ENCODE measurements at regions not wholly inside any gene's neighbourhood (a gene's known extent, or its start where the extent isn't known, plus 50 kb on each side); places are given as distances from the start of the nearest gene placed in this dataset.

DNA sequence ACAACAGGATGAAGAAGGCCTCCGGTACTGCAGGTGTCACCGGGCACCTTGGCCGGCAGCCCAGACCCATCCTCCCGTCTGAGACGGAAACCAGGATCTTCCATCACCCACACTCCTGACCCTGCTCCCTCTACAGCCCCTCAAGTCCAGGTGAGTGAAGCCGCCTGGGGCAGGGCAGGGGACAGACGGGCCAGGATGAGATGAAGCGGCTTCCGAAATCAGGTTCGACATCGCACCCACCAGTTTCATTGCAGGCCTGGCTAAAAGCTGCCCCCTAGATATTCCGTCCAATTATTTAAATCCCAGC is 639.1 kb downstream of the TBC1D22A start (continued):
- TF ChIP-seq, protein P1, sequence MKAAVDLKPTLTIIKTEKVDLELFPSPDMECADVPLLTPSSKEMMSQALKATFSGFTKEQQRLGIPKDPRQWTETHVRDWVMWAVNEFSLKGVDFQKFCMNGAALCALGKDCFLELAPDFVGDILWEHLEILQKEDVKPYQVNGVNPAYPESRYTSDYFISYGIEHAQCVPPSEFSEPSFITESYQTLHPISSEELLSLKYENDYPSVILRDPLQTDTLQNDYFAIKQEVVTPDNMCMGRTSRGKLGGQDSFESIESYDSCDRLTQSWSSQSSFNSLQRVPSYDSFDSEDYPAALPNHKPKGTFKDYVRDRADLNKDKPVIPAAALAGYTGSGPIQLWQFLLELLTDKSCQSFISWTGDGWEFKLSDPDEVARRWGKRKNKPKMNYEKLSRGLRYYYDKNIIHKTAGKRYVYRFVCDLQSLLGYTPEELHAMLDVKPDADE (IDR thresholded peaks at IDR 0.05): no peak
- TF ChIP-seq EZH2 (IDR thresholded peaks at IDR 0.05; ENCODE audit: low read depth, unreplicated experiment): no peak
- TF ChIP-seq NANOG (IDR thresholded peaks at IDR 0.05; ENCODE audit: borderline replicate concordance): no peak
- TF ChIP-seq STAT1 (IDR thresholded peaks at IDR 0.05; ENCODE audit: unreplicated experiment): no peak

GRCh38 chr22:47400701-47401591 is 638.5 kb downstream of the TBC1D22A start:
- no peaks in the 10 kb centered on the region for H3K9me2 ChIP-seq (ENCODE audit: insufficient read depth)
- H3K79me2 ChIP-seq (replicated peaks; ENCODE audit: insufficient read depth): no peaks in the 10 kb centered on the region
- H3K27ac Mint-ChIP-seq: no peak overlapping the region
- no peak overlapping the region for H3K4me2 ChIP-seq
- no peaks in the 10 kb centered on the region for H3K36me3 ChIP-seq (ENCODE audit: insufficient read depth)
- peaks cover 48% of the 10 kb centered on the region for H3K36me3 Mint-ChIP-seq (ENCODE audit: low read depth)
- H2AFZ ChIP-seq: no peak overlapping the region
- no peak for DNase-seq (ENCODE audit: low spot score)
- no peak overlapping the region for H3K4me3 ChIP-seq
- H3K27me3 Mint-ChIP-seq (ENCODE audit: insufficient read depth, low read depth, poor library complexity): peaks cover 15% of the 10 kb centered on the region
- peaks cover 57% of the 10 kb centered on the region for H3K9me3 Mint-ChIP-seq
- no peaks in the 10 kb centered on the region for H3K4me1 ChIP-seq (ENCODE audit: insufficient read depth)
- no peak overlapping the region for H3K4me3 Mint-ChIP-seq
- H4K20me1 ChIP-seq (replicated peaks; ENCODE audit: insufficient read depth): no peaks in the 10 kb centered on the region
- H3F3A ChIP-seq (replicated peaks; ENCODE audit: low read depth): no peaks in the 10 kb centered on the region
- H3K4me1 Mint-ChIP-seq: no peaks in the 10 kb centered on the region
- no peak overlapping the region for H3K27ac ChIP-seq (ENCODE audit: low read depth)
- no peak for ATAC-seq
- H3K27me3 ChIP-seq (ENCODE audit: insufficient read depth): no peaks in the 10 kb centered on the region
- no peak for TF ChIP-seq EZH2phosphoT487 (IDR thresholded peaks at IDR 0.05; ENCODE audit: unreplicated experiment)
- TF ChIP-seq EZH2 (IDR thresholded peaks at IDR 0.05; ENCODE audit: low read depth, unreplicated experiment): no peak
- TF ChIP-seq ZNF114 (CRISPR knock-in tag; IDR thresholded peaks at IDR 0.05): no peak
- TF ChIP-seq REST (IDR thresholded peaks at IDR 0.05; ENCODE audit: unreplicated experiment): no peak
- TF ChIP-seq NANOG (IDR thresholded peaks at IDR 0.05; ENCODE audit: borderline replicate concordance): no peak
- no peak for TF ChIP-seq ZNF331 (CRISPR knock-in tag; IDR thresholded peaks at IDR 0.05; ENCODE audit: low read depth)
- no peak for TF ChIP-seq STAT1 (IDR thresholded peaks at IDR 0.05; ENCODE audit: unreplicated experiment)
- TF ChIP-seq JUNB (IDR thresholded peaks at IDR 0.05; ENCODE audit: unreplicated experiment): no peak
- TF ChIP-seq, protein P1 (IDR thresholded peaks at IDR 0.05): no peak
- TF ChIP-seq, protein P2, sequence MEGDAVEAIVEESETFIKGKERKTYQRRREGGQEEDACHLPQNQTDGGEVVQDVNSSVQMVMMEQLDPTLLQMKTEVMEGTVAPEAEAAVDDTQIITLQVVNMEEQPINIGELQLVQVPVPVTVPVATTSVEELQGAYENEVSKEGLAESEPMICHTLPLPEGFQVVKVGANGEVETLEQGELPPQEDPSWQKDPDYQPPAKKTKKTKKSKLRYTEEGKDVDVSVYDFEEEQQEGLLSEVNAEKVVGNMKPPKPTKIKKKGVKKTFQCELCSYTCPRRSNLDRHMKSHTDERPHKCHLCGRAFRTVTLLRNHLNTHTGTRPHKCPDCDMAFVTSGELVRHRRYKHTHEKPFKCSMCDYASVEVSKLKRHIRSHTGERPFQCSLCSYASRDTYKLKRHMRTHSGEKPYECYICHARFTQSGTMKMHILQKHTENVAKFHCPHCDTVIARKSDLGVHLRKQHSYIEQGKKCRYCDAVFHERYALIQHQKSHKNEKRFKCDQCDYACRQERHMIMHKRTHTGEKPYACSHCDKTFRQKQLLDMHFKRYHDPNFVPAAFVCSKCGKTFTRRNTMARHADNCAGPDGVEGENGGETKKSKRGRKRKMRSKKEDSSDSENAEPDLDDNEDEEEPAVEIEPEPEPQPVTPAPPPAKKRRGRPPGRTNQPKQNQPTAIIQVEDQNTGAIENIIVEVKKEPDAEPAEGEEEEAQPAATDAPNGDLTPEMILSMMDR (conservative IDR thresholded peaks at IDR 0.05; ENCODE audit: low read depth in 2 of 2): no peak

Data from GM23338 (cell line).